DND-41 (cell line): ENCODE measurements at regions not wholly inside any gene's neighbourhood (a gene's known extent, or its start where the extent isn't known, plus 50 kb on each side); places are given as distances from the start of the nearest gene placed in this dataset.

ENCODE experiments used
- CTCF ChIP-seq: IDR thresholded peaks from 2 replicates; pipeline ENCODE4 v1.5.1; 2012; ENCODE audit warnings: borderline replicate concordance, low read length, moderate library complexity, mild to moderate bottlenecking; ENCODE audit not compliant: poor library complexity, severe bottlenecking; ENCODE audit errors: extremely low read depth
- EZH2 ChIP-seq: IDR thresholded peaks from 3 replicates; pipeline ENCODE4 v1.6.1; 2012; ENCODE audit warnings: borderline replicate concordance, low read depth, mild to moderate bottlenecking, moderate library complexity, low read length, inconsistent platforms; ENCODE audit not compliant: severe bottlenecking

GRCh38 chr4:31442236-31442635 is 722.1 kb downstream of the PCDH7 start:
- no peak for TF ChIP-seq CTCF
- TF ChIP-seq EZH2, result no peak
